HCT116 (cell line): ENCODE measurements at regions not wholly inside any gene's neighbourhood (a gene's known extent, or its start where the extent isn't known, plus 50 kb on each side); places are given as distances from the start of the nearest gene placed in this dataset.

ENCODE experiments used
- ATAC-seq: fragments of 200-7000 bp; cut with Tn5 transposase; 2 replicates; pipeline ENCODE4 v1.9.1; 2020; ENCODE audit warnings: mild to moderate bottlenecking, moderate library complexity
- BruUV-seq: library from RNA; stranded (reverse); fragments of 400-500 nt; replicated peaks from 2 replicates; lab custom pipeline; 2021; lab: Mats Ljungman, UMichigan
- CTCF ChIA-PET: fragments of 300-600 bp; sonication (Branson Sonifier 250); formaldehyde crosslinking; loops from one replicate; lab custom pipeline; 2021; ENCODE audit warnings: antibody characterized with exemption; lab: Charles Lee
- POLR2A ChIA-PET: fragments of 300-600, 350-600 bp; sonication (Branson Sonifier 250); formaldehyde crosslinking; loops from one replicate; lab custom pipeline; 2021; ENCODE audit warnings: antibody characterized with exemption; lab: Charles Lee
- RAD21 ChIA-PET, 2 experiments: fragments of 300-600 bp; sonication (Branson Sonifier 250); formaldehyde crosslinking; loops; one replicate each; lab custom pipeline; 2023; ENCODE audit warnings: low total read pairs in 2 of 2; ENCODE audit not compliant: uncharacterized antibody in 2 of 2, unreplicated experiment in 2 of 2, low non-redundant PET in 1 of 2; lab: Charles Lee
- DNase-seq: peaks from one replicate; pipeline ENCODE4 v3.0.0-alpha.2; 2010; ENCODE audit warnings: low read depth, low spot score
- H2AFZ ChIP-seq: fragments of 200-600 bp; shearing (Covaris generic), sonication (generic); 2 replicates; pipeline ENCODE4 v1.6.1; 2017; ENCODE audit warnings: low read depth, mixed run types, mixed read lengths, antibody characterized with exemption, low read length; ENCODE audit not compliant: poor library complexity, severe bottlenecking
- H3K27ac ChIP-seq: 2 replicates; pipeline ENCODE4 v1.5.1; 2012; ENCODE audit warnings: low read depth, low read length
- H3K27me3 ChIP-seq: fragments of 200-600 bp; sonication (generic); 2 replicates; pipeline ENCODE4 v1.6.1; 2016; ENCODE audit warnings: mixed run types, low read length, mixed read lengths; ENCODE audit not compliant: insufficient read depth
- H3K36me3 ChIP-seq, 2 experiments: fragments of 200-500 bp in 1 of 2; fragments of 200-600 bp in 1 of 2; sonication (Bioruptor generic) in 1 of 2; sonication (generic) in 1 of 2; 2 replicates each; pipeline versions ENCODE4 v1.5.1 to v1.6.1; 2014 to 2016; ENCODE audit warnings: low read length in 2 of 2, inconsistent platforms in 1 of 2, mixed read lengths in 1 of 2, mixed run types in 1 of 2; ENCODE audit not compliant: insufficient read depth in 2 of 2, control insufficient read depth in 1 of 2
- H3K4me1 ChIP-seq, 2 experiments: fragments of 200-600 bp in 1 of 2; sonication (generic) in 1 of 2; 2 replicates each; pipeline versions ENCODE4 v1.5.1 to v1.6.1; 2012 to 2017; ENCODE audit warnings: low read length in 2 of 2, inconsistent platforms in 1 of 2, mild to moderate bottlenecking in 1 of 2, mixed read lengths in 1 of 2, mixed run types in 1 of 2, moderate library complexity in 1 of 2; ENCODE audit not compliant: insufficient read depth in 2 of 2, control insufficient read depth in 1 of 2
- H3K4me2 ChIP-seq: fragments of 200-600 bp; sonication (generic); 2 replicates; pipeline ENCODE4 v1.6.1; 2017; ENCODE audit warnings: mixed run types, low read length, mixed read lengths
- H3K4me3 ChIP-seq, 2 experiments: fragments of 200-600 bp in 1 of 2; sonication (generic) in 1 of 2; replicated peaks in 1 of 2; 2 replicates each; pipeline ENCODE4 v1.5.1; 2011 to 2016; ENCODE audit warnings: low read length in 2 of 2, control low read depth in 1 of 2, low read depth in 1 of 2, mild to moderate bottlenecking in 1 of 2, mixed read lengths in 1 of 2, mixed run types in 1 of 2
- H3K79me2 ChIP-seq: fragments of 200-600 bp; sonication (generic); 2 replicates; pipeline ENCODE4 v1.6.1; 2017; ENCODE audit warnings: mild to moderate bottlenecking, mixed run types, low read length, moderate library complexity, mixed read lengths; ENCODE audit not compliant: insufficient read depth
- H3K9ac ChIP-seq: fragments of 200-600 bp; sonication (generic); 2 replicates; pipeline ENCODE4 v1.6.1; 2016; ENCODE audit warnings: low read length, mixed read lengths
- H3K9me2 ChIP-seq: fragments of 200-600 bp; sonication (generic), shearing (Covaris generic); 2 replicates; pipeline ENCODE4 v1.6.1; 2017; ENCODE audit warnings: mixed run types, mild to moderate bottlenecking, moderate library complexity; ENCODE audit not compliant: insufficient read depth
- H3K9me3 ChIP-seq, 2 experiments: fragments of 200-500 bp in 1 of 2; fragments of 200-600 bp in 1 of 2; sonication (Bioruptor generic) in 1 of 2; sonication (generic) in 1 of 2; 2 replicates each; pipeline ENCODE4 v1.6.1; 2014 to 2017; ENCODE audit warnings: low read length in 2 of 2, mixed read lengths in 2 of 2, inconsistent platforms in 1 of 2, low read depth in 1 of 2, mild to moderate bottlenecking in 1 of 2, mixed run types in 1 of 2, moderate library complexity in 1 of 2; ENCODE audit not compliant: control insufficient read depth in 1 of 2, insufficient read depth in 1 of 2
- H4K20me1 ChIP-seq: fragments of 200-600 bp; sonication (generic), shearing (Covaris generic); 2 replicates; pipeline ENCODE4 v1.6.1; 2017; ENCODE audit warnings: mixed run types, mild to moderate bottlenecking, moderate library complexity; ENCODE audit not compliant: insufficient read depth
- ELF1 ChIP-seq: IDR thresholded peaks from 2 replicates; pipeline ENCODE4 v1.6.1; 2012; ENCODE audit warnings: low read depth, borderline replicate concordance
- EZH2 ChIP-seq: fragments of 200-600 bp; sonication (generic); IDR thresholded peaks from 2 replicates; pipeline ENCODE4 v1.6.1; 2017; ENCODE audit warnings: antibody characterized with exemption, mixed run types
- EZH2phosphoT487 ChIP-seq: fragments of 200-600 bp; IDR thresholded peaks from 2 replicates; pipeline ENCODE4 v1.6.1; 2018; ENCODE audit warnings: antibody characterized with exemption, borderline replicate concordance
- FOSL1 ChIP-seq: IDR thresholded peaks from 2 replicates; pipeline ENCODE4 v1.6.1; 2012; ENCODE audit warnings: low read depth
- JUND ChIP-seq: IDR thresholded peaks from 2 replicates; pipeline ENCODE4 v1.6.1; 2012
- SP1 ChIP-seq: IDR thresholded peaks from 2 replicates; pipeline ENCODE4 v1.6.1; 2012; ENCODE audit warnings: low read depth
- ZNF274 ChIP-seq: fragments of 200-500 bp; sonication (Bioruptor generic); IDR thresholded peaks from 2 replicates; pipeline ENCODE4 v1.6.1; 2014; ENCODE audit warnings: mild to moderate bottlenecking, low read depth, low read length, inconsistent platforms
- intact Hi-C: fragments of 100-400 bp; cut with micrococcal nuclease; formaldehyde crosslinking; loops from 2 replicates; pipeline ENCODE4 v1.10.0; 2022
- TF ChIP-seq, protein P1 (sequence below): IDR thresholded peaks from 2 replicates; pipeline ENCODE4 v1.6.1; 2012
- TF ChIP-seq, protein P2 (sequence below), 3 experiments: fragments of 200-600 bp in 1 of 3; sonication (generic) in 1 of 3; IDR thresholded peaks in 2 of 3; conservative IDR thresholded peaks in 1 of 3; 2 replicates each; pipeline ENCODE4 v1.5.1; 2012 to 2017; ENCODE audit warnings: low read depth in 2 of 3, low read length in 2 of 3, antibody characterized with exemption in 1 of 3, borderline replicate concordance in 1 of 3, control low read depth in 1 of 3, mild to moderate bottlenecking in 1 of 3, mixed read lengths in 1 of 3, mixed run types in 1 of 3, moderate library complexity in 1 of 3; ENCODE audit not compliant: insufficient read depth in 1 of 3
- TF ChIP-seq, protein P3 (sequence below): IDR thresholded peaks from 2 replicates; pipeline ENCODE4 v1.6.1; 2012

DNA sequence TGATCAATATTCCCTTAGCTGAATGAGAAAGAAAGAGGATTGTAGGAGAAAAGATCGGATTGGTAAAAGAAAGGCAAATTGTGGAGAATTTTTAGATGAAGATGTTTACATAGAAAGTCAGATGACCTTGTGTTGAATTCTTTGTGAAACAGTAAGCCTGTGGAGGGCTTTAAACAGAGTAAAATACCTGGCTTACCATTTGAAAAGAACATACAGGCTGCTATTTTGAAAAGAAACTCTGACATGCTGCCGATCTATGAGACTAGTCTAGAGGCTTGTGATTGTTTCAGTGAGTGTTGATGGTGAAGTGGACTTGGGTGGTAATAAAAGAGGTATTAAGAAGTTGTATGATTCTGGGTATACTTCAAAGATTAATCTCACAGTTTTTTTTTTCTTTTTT, 938.9 kb upstream of the PRR20A start:
- BruUV-seq = no TSS peak
- CTCF ChIA-PET = no interaction called here
- TF ChIP-seq, protein P1, sequence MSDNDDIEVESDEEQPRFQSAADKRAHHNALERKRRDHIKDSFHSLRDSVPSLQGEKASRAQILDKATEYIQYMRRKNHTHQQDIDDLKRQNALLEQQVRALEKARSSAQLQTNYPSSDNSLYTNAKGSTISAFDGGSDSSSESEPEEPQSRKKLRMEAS = no peak
- TF ChIP-seq, protein P2, sequence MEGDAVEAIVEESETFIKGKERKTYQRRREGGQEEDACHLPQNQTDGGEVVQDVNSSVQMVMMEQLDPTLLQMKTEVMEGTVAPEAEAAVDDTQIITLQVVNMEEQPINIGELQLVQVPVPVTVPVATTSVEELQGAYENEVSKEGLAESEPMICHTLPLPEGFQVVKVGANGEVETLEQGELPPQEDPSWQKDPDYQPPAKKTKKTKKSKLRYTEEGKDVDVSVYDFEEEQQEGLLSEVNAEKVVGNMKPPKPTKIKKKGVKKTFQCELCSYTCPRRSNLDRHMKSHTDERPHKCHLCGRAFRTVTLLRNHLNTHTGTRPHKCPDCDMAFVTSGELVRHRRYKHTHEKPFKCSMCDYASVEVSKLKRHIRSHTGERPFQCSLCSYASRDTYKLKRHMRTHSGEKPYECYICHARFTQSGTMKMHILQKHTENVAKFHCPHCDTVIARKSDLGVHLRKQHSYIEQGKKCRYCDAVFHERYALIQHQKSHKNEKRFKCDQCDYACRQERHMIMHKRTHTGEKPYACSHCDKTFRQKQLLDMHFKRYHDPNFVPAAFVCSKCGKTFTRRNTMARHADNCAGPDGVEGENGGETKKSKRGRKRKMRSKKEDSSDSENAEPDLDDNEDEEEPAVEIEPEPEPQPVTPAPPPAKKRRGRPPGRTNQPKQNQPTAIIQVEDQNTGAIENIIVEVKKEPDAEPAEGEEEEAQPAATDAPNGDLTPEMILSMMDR (IDR thresholded peaks at IDR 0.05 in 2 of 3, conservative IDR thresholded peaks at IDR 0.05 in 1 of 3; ENCODE audit: borderline replicate concordance in 1 of 3, insufficient read depth in 1 of 3, low read depth in 2 of 3, low read length in 2 of 3) = no peak
- TF ChIP-seq ELF1 (no peak), FOSL1 (no peak), ZNF274 (no peak), EZH2 (no peak), SP1 (no peak), EZH2phosphoT487 (no peak), JUND (no peak)
- TF ChIP-seq, protein P3, sequence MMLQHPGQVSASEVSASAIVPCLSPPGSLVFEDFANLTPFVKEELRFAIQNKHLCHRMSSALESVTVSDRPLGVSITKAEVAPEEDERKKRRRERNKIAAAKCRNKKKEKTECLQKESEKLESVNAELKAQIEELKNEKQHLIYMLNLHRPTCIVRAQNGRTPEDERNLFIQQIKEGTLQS = no peak

More for the DNA sequence above, 938.9 kb upstream of the PRR20A start:
- no peaks in the 10 kb centered on the region for H4K20me1 ChIP-seq
- H3K9me2 ChIP-seq = no peaks in the 10 kb centered on the region
- no peaks in the 10 kb centered on the region for H3K36me3 ChIP-seq
- no peak overlapping the region for H3K9ac ChIP-seq
- no peak overlapping the region for H3K4me3 ChIP-seq
- ATAC-seq (no peak), DNase-seq (no peak)
- peaks cover 9 to 20% of the 10 kb centered on the region in 2 experiments for H3K9me3 ChIP-seq
- POLR2A ChIA-PET = no interaction called here
- H2AFZ ChIP-seq = no peak overlapping the region
- H3K27ac ChIP-seq = no peak overlapping the region
- no peaks in the 10 kb centered on the region for H3K4me1 ChIP-seq
- H3K4me2 ChIP-seq = no peak overlapping the region
- H3K27me3 ChIP-seq = no peaks in the 10 kb centered on the region
- intact Hi-C loops = no loop called here
- no peaks in the 10 kb centered on the region for H3K79me2 ChIP-seq
- RAD21 ChIA-PET = no interaction called here
